ENCODE measurements at regions not wholly inside any gene's neighbourhood (a gene's known extent, or its start where the extent isn't known, plus 50 kb on each side); places are given as distances from the start of the nearest gene placed in this dataset.

DNA sequence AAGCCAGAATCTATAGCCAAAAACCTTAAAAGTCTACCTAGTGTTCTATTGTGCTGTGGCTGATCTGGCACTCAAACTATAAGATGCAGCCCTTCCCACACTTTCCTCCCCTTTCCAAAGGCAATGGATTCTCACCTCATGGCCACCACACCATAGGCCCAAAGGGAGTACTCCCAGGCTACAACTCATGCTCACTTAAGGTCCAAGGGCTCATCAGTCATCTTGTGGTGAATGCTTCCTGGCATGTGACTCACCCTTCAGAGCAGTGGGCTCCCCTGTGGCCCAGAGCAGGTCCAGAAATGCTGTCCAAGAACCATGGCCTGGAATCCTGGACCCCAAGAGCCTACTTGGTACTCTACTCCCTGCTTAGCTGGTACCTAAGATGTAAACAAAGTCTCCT is 181.0 kb downstream of the CHRDL1 start:
- H3K4me3 ChIP-seq (ENCODE audit: low read depth, low read length) = no peak overlapping the region
- DNase-seq (ENCODE audit: low read depth) = no peak
- TF ChIP-seq, protein P1, sequence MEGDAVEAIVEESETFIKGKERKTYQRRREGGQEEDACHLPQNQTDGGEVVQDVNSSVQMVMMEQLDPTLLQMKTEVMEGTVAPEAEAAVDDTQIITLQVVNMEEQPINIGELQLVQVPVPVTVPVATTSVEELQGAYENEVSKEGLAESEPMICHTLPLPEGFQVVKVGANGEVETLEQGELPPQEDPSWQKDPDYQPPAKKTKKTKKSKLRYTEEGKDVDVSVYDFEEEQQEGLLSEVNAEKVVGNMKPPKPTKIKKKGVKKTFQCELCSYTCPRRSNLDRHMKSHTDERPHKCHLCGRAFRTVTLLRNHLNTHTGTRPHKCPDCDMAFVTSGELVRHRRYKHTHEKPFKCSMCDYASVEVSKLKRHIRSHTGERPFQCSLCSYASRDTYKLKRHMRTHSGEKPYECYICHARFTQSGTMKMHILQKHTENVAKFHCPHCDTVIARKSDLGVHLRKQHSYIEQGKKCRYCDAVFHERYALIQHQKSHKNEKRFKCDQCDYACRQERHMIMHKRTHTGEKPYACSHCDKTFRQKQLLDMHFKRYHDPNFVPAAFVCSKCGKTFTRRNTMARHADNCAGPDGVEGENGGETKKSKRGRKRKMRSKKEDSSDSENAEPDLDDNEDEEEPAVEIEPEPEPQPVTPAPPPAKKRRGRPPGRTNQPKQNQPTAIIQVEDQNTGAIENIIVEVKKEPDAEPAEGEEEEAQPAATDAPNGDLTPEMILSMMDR (IDR thresholded peaks at IDR 0.05; ENCODE audit: control insufficient read depth, extremely low read depth, insufficient read depth) = no peak
